DMS153 (cell line): ENCODE measurements at regions not wholly inside any gene's neighbourhood (a gene's known extent, or its start where the extent isn't known, plus 50 kb on each side); places are given as distances from the start of the nearest gene placed in this dataset.

Experiments used
- DNase-seq: peaks from one replicate; lab custom pipeline; 2025; lab: John Stamatoyannopoulos, UW

DNA sequence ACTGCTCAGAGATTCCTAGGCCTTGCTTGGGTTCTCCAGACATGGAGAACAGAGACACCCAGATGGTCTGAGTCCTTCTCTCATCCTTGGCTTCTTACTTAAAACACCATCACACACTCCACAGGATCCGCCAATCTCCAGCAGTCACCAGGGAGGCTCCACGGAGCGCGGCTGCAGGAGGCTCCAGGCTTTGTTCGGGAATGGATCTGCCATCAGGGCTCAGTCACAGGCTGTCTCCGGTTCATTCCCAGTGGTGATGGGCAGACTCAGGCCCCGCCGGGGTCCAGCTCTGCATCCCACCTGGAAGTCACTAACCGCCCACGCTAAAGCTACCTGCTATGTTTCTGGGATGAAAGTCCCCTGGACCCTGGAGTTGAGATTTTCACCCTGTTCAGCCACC is 312.9 kb downstream of the TCERG1L start:
- DNase-seq, result no peak

DNA sequence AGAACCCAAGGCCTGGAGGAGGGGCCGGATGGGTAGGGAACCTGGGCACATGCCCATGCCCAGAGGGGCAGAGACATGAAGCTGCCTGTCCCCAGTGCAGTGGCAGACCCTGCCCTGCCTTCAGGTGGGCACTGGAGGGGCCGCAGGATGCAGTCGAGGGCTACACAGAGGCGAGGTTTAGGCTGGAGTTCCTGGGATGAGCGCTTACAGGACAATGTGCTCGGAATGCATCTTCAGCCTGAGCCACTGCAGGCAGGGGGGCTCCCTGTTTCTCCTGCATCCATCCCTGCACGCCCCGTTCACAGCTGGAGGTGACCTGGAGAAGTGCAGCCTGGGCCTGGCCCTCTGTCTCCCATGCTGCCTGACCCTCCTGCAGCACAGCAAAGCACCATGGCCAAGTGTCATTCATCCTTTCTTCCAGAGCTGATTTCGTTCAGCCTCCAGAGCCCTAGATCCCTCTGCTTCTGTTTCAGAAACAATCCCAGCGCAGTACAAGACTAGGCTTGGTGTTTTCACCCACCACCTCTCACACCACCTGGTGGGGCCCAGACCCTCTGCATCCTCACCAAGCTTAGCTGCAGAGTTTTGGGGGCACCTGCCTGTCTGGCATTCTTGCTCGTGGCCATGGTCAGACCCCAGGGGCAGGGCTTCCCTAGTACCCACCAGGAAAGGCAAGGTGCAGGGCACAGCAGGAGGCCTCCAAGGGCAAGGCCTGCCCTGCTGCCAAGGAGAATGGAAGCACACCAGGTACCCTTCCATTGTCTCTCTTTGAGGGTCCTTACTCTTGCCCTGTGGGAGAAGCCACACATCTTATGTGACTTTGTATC is 311.9 kb downstream of the TCERG1L start:
- no peak for DNase-seq

DNA sequence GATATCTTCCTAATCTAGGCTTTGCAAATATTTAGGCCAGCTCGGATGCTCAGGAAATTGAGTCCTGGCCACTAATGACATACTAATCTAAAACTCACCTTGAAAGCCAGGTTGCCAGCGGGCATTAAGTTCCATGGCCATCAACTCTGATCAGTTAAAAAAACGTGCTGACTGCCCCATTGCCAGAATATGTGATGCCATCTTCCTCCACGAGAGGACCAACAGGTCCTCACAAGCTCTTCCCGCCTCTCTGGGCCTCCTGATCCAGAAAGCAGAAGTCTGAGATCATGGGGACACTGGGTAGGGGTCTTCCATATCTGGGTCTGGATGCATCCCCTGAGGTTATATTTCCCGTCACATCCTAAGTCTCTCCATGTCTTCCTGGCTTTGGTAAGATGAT is 311.3 kb downstream of the TCERG1L start:
- no peak for DNase-seq

DNA sequence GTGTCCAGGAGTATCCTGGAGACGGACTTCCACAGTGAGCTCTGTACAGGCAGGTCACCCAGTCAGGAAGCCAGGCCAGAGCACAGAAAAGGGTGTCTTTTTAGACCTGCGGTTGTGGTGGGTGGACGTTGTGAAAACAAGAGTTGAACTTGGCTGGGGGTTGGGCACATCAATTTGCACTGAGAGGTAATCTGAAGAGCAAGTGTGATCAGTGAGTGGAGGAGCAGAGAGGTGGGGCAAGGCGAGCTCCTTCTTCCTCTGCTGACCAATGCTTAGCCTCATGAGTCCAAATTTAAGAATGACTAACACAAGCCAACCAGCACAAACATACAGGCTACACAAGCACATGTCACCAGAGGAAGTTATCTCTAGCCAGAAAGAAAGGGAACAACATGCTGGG is 310.8 kb downstream of the TCERG1L start:
- DNase-seq, result no peak

DNA sequence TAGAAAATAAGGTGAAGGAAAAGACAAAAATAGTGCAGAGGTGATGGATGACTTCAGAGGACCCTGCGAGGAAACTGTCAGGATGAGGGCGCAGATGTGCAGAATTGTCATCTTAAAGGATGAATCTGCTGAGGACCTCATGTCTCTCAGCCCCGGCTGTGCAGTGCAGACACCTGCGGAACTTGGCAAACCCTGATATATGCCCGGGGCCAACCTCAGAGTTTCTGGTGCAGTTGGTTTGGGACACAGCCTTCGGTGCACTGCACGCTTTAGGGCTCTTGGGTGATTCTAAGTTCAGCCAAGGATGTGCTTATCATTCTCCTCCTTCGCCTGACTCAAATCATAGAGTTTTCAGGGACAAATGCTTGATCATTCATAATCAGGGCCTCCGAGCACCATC is 310.1 kb downstream of the TCERG1L start:
- no peak for DNase-seq

- no peak for DNase-seq
These were observed 309.3 kb downstream of the TCERG1L start for GRCh38 chr10:131002031-131002861.

GRCh38 chr10:131003455-131003854 is 308.1 kb downstream of the TCERG1L start:
- no peak for DNase-seq

- no peak for DNase-seq
These were observed 307.2 kb downstream of the TCERG1L start for GRCh38 chr10:131004276-131004675.

DNA sequence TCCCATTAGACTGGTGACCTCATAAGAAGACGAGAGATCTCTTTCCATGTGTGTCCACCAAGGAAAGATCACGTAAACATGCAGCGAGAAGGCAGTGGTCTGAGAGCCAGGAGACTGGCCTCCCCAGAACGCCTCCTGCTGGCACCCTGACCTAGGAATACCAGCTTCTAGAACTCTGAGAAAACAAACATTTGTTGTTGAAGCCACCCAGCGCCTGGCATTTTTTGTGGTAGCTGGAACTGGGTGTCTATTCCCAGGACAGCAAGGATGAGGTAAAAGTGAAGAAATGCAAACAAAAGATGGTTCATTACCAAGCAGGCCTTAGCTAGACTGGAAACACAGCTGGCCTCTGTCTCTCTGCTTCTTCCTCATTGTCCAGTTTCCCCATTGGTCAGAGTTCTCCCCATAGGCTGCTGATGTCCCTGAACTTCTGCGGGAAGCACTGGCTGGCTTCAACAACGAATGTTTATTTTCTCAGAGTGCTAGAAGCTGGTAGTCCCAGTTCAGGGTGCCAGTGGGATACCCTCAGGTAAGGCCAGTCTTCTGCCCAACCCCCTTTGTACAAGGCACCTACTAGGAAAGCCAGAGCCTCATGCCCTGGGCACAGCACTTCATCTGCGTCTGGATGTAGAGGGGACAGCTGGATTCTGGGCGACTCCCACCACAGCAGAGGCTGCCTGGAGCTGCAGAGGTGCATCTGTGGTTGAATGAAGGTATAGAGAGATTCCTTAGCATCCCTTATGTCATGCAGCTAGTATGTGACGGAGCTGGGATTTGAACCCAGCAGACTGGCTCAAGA is 304.9 kb downstream of the TCERG1L start:
- DNase-seq, result no peak

DNA sequence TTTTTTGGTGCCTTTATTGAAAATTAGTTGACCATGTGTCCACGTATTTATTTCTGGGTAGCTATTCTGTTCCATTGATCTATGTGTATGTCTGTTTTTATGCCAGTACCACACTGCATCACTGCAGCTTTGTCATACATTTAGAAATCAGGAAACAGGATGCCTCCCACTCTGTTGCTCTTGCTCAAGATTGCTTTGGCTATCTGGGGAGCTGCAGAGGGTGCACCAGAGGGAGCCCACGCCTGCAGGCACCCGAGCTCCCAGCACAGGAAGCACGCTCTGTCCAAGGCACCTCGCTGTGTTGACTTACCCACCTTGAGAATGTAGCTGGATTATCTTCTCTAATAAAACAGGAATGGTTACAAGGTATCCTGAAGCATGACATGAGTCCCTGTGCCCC is 301.7 kb downstream of the TCERG1L start:
- no peak for DNase-seq

DNA sequence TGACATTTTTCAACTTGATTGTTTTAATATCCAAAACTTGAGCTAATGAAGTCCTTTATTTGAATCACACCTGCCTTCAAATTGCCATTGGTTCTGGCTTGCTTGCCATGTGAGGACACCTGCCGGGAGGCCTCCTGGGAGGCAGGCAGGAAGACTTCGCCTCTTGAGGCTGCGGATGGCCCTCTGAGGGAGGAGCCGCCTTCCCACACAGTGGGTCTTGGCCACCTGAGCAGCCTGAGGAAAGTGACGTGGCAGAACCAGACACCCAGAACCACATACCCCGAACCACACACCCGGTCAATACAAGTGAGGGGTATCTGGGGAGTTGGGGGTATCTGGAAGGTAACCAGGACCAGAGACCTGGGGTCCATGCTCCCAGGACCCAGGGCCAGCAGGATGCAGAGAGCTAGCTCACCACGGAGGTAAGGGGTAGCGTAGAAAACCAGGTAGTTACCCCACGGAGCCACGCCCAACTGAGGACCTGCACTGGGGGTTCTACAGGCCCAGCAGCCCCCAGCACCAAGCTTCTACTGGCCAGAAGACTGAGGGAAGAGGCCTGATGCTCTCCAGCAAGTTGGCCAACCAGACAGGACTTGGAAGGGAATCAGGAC is 300.5 kb downstream of the TCERG1L start:
- no peak for DNase-seq

GRCh38 chr10:131011936-131012640 is 299.4 kb downstream of the TCERG1L start:
- no peak for DNase-seq

DNA sequence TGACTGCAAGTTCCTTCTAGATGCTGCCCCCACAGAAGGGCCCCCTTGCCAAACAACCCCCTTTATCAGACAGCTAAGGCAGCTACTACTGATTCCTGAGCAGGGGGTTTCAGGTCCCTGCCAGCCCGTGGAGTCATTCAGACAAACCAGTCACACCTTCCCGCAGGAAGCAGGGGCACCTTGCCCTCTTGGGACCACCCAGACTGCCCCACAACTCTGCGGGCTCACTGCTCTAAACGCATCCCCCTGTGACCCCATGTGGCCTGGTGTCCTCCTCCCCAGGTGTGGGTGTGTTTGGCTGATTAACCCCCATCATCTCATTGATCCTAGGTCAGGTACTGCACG is 298.9 kb downstream of the TCERG1L start:
- no peak for DNase-seq

- no peak for DNase-seq
These were observed 298.1 kb downstream of the TCERG1L start for GRCh38 chr10:131013281-131013912.

- no peak for DNase-seq
These were observed 297.2 kb downstream of the TCERG1L start for GRCh38 chr10:131014271-131014670.

- DNase-seq, result no peak
These were observed 296.2 kb downstream of the TCERG1L start for GRCh38 chr10:131015271-131015670.

- no peak for DNase-seq
These were observed 295.0 kb downstream of the TCERG1L start for GRCh38 chr10:131016556-131016955.

- DNase-seq, result no peak
These were observed 293.8 kb downstream of the TCERG1L start for GRCh38 chr10:131017566-131018285.

- no peak for DNase-seq
These were observed 292.5 kb downstream of the TCERG1L start for GRCh38 chr10:131018886-131019500.

DNA sequence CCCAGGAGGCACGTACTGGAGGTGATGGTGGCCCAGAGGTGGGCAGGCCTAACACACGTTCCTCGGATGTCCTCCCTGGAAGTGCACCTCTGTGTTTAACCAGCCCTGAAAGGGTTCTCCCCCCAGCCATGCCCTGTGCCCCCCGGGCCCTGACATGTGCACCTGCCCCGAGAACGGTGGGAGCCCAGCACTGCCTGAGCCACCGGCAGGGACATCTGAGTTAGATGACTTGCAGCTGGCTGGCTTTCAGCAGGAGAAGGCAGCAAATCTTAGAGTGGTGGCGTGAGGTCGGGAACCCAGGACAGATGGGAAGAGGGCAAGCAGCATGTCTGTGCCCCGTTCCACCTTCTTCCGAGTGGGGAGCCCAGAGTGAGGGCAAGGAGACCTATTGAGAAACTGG is 291.8 kb downstream of the TCERG1L start:
- no peak for DNase-seq
